OCI-LY7 (cell line): ENCODE measurements at regions not wholly inside any gene's neighbourhood (a gene's known extent, or its start where the extent isn't known, plus 50 kb on each side); places are given as distances from the start of the nearest gene placed in this dataset.

Experiments
- BruUV-seq: library from RNA; stranded (reverse); fragments of 400-500 nt; replicated peaks from 2 replicates; lab custom pipeline; 2021; lab: Mats Ljungman, UMichigan
- CTCF ChIA-PET: fragments of 300-600 bp; sonication (Branson Sonifier 250); formaldehyde crosslinking; loops from one replicate; lab custom pipeline; 2022; ENCODE audit warnings: antibody characterized with exemption; ENCODE audit not compliant: unreplicated experiment; lab: Charles Lee
- POLR2A ChIA-PET: fragments of 300-600 bp; sonication (Branson Sonifier 250); formaldehyde crosslinking; loops from one replicate; lab custom pipeline; 2022; ENCODE audit warnings: antibody characterized with exemption; lab: Charles Lee
- DNase-seq: peaks from one replicate; pipeline ENCODE4 v3.0.0-alpha.2; 2015; ENCODE audit warnings: low spot score
- H2AFZ ChIP-seq: fragments of 200-600 bp; sonication (generic), shearing (Covaris generic); 2 replicates; pipeline ENCODE4 v1.6.1; 2014; ENCODE audit warnings: mild to moderate bottlenecking, antibody characterized with exemption, low read length, moderate library complexity
- H3K27ac ChIP-seq: fragments of 200-600 bp; sonication (generic); 2 replicates; pipeline ENCODE4 v1.5.1; 2014; ENCODE audit warnings: mixed run types, low read depth, mild to moderate bottlenecking, moderate library complexity, low read length, inconsistent platforms; ENCODE audit not compliant: poor library complexity, severe bottlenecking
- H3K36me3 ChIP-seq: fragments of 200-600 bp; sonication (generic); 2 replicates; pipeline ENCODE4 v1.6.1; 2014; ENCODE audit warnings: mild to moderate bottlenecking, antibody characterized with exemption, low read length, moderate library complexity, mixed read lengths; ENCODE audit not compliant: insufficient read depth
- H3K4me1 ChIP-seq: fragments of 200-600 bp; sonication (generic); 2 replicates; pipeline ENCODE4 v1.5.1; 2014; ENCODE audit warnings: mild to moderate bottlenecking, low read length; ENCODE audit not compliant: insufficient read depth, poor library complexity, severe bottlenecking
- H3K4me2 ChIP-seq: fragments of 200-600 bp; sonication (generic); 2 replicates; pipeline ENCODE4 v1.6.1; 2014; ENCODE audit warnings: mild to moderate bottlenecking, low read length
- H3K4me3 ChIP-seq: fragments of 200-600 bp; sonication (generic); 2 replicates; pipeline ENCODE4 v1.5.1; 2014; ENCODE audit warnings: mild to moderate bottlenecking, low read depth, low read length; ENCODE audit not compliant: poor library complexity, severe bottlenecking
- H3K79me2 ChIP-seq: fragments of 200-600 bp; sonication (generic); 2 replicates; pipeline ENCODE4 v1.6.1; 2016; ENCODE audit warnings: low read depth, mild to moderate bottlenecking, low read length, moderate library complexity, mixed read lengths; ENCODE audit not compliant: insufficient read depth
- H3K9me2 ChIP-seq: fragments of 200-600 bp; sonication (generic); 2 replicates; pipeline ENCODE4 v1.6.1; 2016; ENCODE audit warnings: mild to moderate bottlenecking, low read length, mixed read lengths; ENCODE audit not compliant: insufficient read depth
- H3K9me3 ChIP-seq: fragments of 200-600 bp; sonication (generic); 2 replicates; pipeline ENCODE4 v1.6.1; 2014; ENCODE audit warnings: mild to moderate bottlenecking, mixed run types, low read length, mixed read lengths
- H4K20me1 ChIP-seq: fragments of 200-600 bp; sonication (generic); 2 replicates; pipeline ENCODE4 v1.6.1; 2014; ENCODE audit warnings: mild to moderate bottlenecking, antibody characterized with exemption, low read length, moderate library complexity, mixed read lengths; ENCODE audit not compliant: insufficient read depth
- CTCF ChIP-seq: fragments of 200-600 bp; sonication (generic); conservative IDR thresholded peaks from 2 replicates; pipeline ENCODE4 v1.5.1; 2014; ENCODE audit warnings: mild to moderate bottlenecking, antibody characterized with exemption, low read length, moderate library complexity, mixed read lengths
- EZH2phosphoT487 ChIP-seq: fragments of 200-600 bp; sonication (generic); IDR thresholded peaks from 2 replicates; pipeline ENCODE4 v1.6.1; 2018; ENCODE audit warnings: low read depth, borderline replicate concordance, mild to moderate bottlenecking, mixed run types, antibody characterized with exemption, low read length, moderate library complexity, mixed read lengths
- intact Hi-C: fragments of 100-400 bp; cut with micrococcal nuclease; formaldehyde crosslinking; loops from one replicate; pipeline ENCODE4 v1.10.0; 2022; ENCODE audit not compliant: unreplicated experiment

DNA sequence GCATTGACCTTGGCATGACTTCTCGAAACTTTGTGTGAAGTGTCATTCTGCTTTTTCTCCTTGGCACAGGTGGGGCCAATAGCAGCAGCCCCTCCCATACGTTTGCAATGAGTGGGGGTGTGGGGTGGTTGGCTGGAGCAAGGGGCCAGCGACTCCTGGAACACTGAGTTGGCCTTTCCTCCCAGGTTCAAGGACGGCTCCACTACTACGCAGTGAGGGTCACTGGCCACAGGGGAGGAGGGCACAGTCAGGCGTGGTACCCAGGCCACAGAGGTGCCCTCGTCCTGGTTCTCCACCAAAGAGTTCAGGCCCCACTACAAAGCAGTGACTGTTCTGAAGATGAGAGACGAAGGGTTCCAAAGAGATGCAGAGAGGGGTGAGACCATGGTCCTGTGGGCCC is 70.6 kb upstream of the OTOS start:
- H3K4me2 ChIP-seq, result no peak overlapping the region
- H2AFZ ChIP-seq, result no peak overlapping the region
- no peak overlapping the region for H3K4me3 ChIP-seq
- no peak for DNase-seq
- no peaks in the 10 kb centered on the region for H3K4me1 ChIP-seq
- ChIA-PET POLR2A (no interaction called here), CTCF (no interaction called here)
- H3K79me2 ChIP-seq, result no peaks in the 10 kb centered on the region
- BruUV-seq, result no TSS peak
- no peaks in the 10 kb centered on the region for H4K20me1 ChIP-seq
- no peaks in the 10 kb centered on the region for H3K9me3 ChIP-seq
- H3K27ac ChIP-seq, result no peak overlapping the region
- no peaks in the 10 kb centered on the region for H3K36me3 ChIP-seq
- no peak for TF ChIP-seq CTCF
- no peak for TF ChIP-seq EZH2phosphoT487
- intact Hi-C loops, result no loop called here
- no peaks in the 10 kb centered on the region for H3K9me2 ChIP-seq

- ChIA-PET POLR2A (no interaction called here), CTCF (no interaction called here)
- BruUV-seq, result no TSS peak
These were observed 71.4 kb upstream of the OTOS start for GRCh38 chr2:240211598-240212424.

More at GRCh38 chr2:240211598-240212424, 71.4 kb upstream of the OTOS start:
- Histone ChIP-seq H3K36me3 (no peaks in the 10 kb centered on the region), H4K20me1 (no peaks in the 10 kb centered on the region), H3K4me1 (no peaks in the 10 kb centered on the region), H3K79me2 (no peaks in the 10 kb centered on the region), H3K4me3 (no peak overlapping the region), H3K9me3 (no peaks in the 10 kb centered on the region), H3K4me2 (no peak overlapping the region), H3K9me2 (no peaks in the 10 kb centered on the region), H2AFZ (no peak overlapping the region), H3K27ac (no peak overlapping the region)
- intact Hi-C loops, result no loop called here
- TF ChIP-seq EZH2phosphoT487 (no peak), CTCF (no peak)
- DNase-seq, result no peak
